Left lung (tissue), 4 donors: ENCODE measurements at regions not wholly inside any gene's neighbourhood (a gene's known extent, or its start where the extent isn't known, plus 50 kb on each side); places are given as distances from the start of the nearest gene placed in this dataset.

ENCODE experiments used
- ATAC-seq: fragments of 200-7000 bp; cut with Tn5 transposase; one replicate; pipeline ENCODE4 v1.9.1; 2020; ENCODE audit warnings: moderate library complexity
- DNase-seq, 4 donors: peaks; one replicate each; pipeline ENCODE4 v3.0.0-alpha.2; 2013 to 2020
- H3K27ac ChIP-seq, 2 donors: fragments of 200-600 bp; sonication (generic) in 1 of 2; one replicate each; pipeline versions ENCODE4 v1.5.0 to v1.8.0; 2020 to 2021
- H3K27me3 ChIP-seq, 2 donors: fragments of 200-600 bp; sonication (generic) in 1 of 2; one replicate each; pipeline versions ENCODE4 v1.5.0 to v1.8.0; 2020 to 2021
- H3K36me3 ChIP-seq, 2 donors: fragments of 200-600 bp; sonication (generic) in 1 of 2; one replicate each; pipeline versions ENCODE4 v1.5.0 to v1.8.0; 2020 to 2021
- H3K4me1 ChIP-seq, 2 donors: fragments of 200-600 bp; one replicate each; pipeline ENCODE4 v1.8.0; 2021
- H3K4me3 ChIP-seq, 2 donors: fragments of 200-600 bp; sonication (generic) in 1 of 2; one replicate each; pipeline versions ENCODE4 v1.5.0 to v1.8.0; 2020 to 2021; ENCODE audit warnings: mild to moderate bottlenecking in 1 of 2
- H3K9me3 ChIP-seq, 2 donors: fragments of 200-600 bp; sonication (generic) in 1 of 2; one replicate each; pipeline versions ENCODE4 v1.5.0 to v1.8.0; 2020 to 2021
- intact Hi-C, 2 donors: fragments of 100-400 bp; cut with DNase I; formaldehyde crosslinking; loops; one replicate each; pipeline versions ENCODE4 v1.11.2 to v1.14.2; 2022
- TF ChIP-seq, protein P1 (sequence below), 2 donors: fragments of 200-600 bp; sonication (generic) in 1 of 2; IDR thresholded peaks; one replicate each; pipeline versions ENCODE4 v1.5.0 to v1.8.0; 2021; ENCODE audit warnings: antibody characterized with exemption in 2 of 2
- donor health status: DM: no; HTN: yes; CAD: no.
- donor health status: DM: no; HTN: no; CAD: no.

DNA sequence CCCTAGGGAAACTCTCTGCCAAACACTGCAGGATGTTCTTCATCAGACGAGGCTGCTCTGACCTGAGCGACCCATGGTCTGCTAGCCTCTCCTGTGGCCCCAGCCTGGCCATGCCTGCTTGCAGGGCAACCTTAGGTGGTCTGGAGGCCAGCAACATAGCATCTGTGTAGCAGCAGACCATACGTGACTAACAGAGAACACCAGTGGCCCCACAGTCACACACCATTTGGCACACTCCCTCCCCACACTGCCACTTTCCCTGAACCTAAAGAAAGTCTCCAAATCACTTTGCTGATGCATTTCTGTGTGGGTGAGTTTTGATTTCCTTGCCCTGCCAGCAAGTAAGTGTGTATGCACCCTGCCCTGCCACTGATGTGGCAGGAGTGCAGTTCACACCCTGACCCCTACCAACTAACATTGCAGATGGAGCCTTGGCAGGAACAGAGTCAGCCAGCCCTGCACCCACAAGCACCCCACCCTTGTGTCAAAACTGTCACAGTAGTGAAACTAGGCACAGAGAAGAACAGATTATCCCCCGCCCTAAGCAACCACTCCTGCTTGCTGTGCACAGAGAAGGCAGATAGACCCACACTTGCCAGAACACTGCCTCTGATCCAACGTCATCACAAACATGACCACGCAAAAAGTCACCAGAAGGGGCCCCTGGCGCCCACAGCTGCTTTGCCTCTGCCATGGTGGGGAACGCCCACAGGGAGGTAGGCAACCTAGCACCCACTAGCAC, 249.1 kb downstream of the SPIN4 start:
- Histone ChIP-seq H3K9me3 (no peaks in the 10 kb centered on the region), H3K4me3 (no peak overlapping the region), H3K4me1 (no peaks in the 10 kb centered on the region), H3K27me3 (no peaks in the 10 kb centered on the region), H3K36me3 (no peaks in the 10 kb centered on the region), H3K27ac (no peak overlapping the region)
- ATAC-seq: no peak
- TF ChIP-seq, protein P1, sequence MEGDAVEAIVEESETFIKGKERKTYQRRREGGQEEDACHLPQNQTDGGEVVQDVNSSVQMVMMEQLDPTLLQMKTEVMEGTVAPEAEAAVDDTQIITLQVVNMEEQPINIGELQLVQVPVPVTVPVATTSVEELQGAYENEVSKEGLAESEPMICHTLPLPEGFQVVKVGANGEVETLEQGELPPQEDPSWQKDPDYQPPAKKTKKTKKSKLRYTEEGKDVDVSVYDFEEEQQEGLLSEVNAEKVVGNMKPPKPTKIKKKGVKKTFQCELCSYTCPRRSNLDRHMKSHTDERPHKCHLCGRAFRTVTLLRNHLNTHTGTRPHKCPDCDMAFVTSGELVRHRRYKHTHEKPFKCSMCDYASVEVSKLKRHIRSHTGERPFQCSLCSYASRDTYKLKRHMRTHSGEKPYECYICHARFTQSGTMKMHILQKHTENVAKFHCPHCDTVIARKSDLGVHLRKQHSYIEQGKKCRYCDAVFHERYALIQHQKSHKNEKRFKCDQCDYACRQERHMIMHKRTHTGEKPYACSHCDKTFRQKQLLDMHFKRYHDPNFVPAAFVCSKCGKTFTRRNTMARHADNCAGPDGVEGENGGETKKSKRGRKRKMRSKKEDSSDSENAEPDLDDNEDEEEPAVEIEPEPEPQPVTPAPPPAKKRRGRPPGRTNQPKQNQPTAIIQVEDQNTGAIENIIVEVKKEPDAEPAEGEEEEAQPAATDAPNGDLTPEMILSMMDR (IDR thresholded peaks at IDR 0.05): no peak
- intact Hi-C loops: no loop called here
- DNase-seq: no peak

DNA sequence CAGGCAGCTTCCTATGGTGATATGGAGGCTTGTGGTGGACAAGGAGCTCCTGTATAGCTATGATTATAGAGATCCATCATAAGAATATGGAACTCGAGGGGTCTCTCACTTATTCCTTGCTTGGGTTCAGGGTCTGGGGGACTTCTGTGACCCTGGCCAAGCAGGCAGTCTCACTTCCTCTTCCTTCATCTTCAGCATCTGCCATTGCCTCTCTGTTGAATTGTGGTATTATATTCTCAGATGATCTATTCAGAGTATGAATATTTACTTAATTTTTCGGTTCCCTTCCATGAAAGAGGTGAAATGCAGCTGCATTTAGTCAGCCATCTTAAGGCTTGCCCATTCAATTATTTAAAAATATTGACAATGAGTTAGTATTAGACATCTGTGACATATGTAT, 292.9 kb downstream of the SPIN4 start:
- no peak overlapping the region for H3K4me3 ChIP-seq
- no peaks in the 10 kb centered on the region for H3K4me1 ChIP-seq
- intact Hi-C loops: no loop called here
- H3K36me3 ChIP-seq: no peaks in the 10 kb centered on the region
- H3K27me3 ChIP-seq: no peaks in the 10 kb centered on the region
- no peak for ATAC-seq
- H3K9me3 ChIP-seq: no peaks in the 10 kb centered on the region
- H3K27ac ChIP-seq: no peak overlapping the region
- no peak for DNase-seq
- TF ChIP-seq, protein P1 (IDR thresholded peaks at IDR 0.05): no peak

GRCh38 chrX:63050225-63050624, 300.9 kb downstream of the SPIN4 start:
- DNase-seq (no peak), ATAC-seq (no peak)
- Histone ChIP-seq H3K27me3 (peaks cover 0 to 5% of the 10 kb centered on the region in 2 donors), H3K4me1 (no peaks in the 10 kb centered on the region), H3K27ac (no peak overlapping the region), H3K4me3 (no peak overlapping the region), H3K9me3 (no peaks in the 10 kb centered on the region), H3K36me3 (no peaks in the 10 kb centered on the region)
- intact Hi-C loops: no loop called here
- TF ChIP-seq, protein P1 (IDR thresholded peaks at IDR 0.05): no peak

- intact Hi-C loops: no loop called here
- Histone ChIP-seq H3K27ac (no peak overlapping the region), H3K4me3 (no peak overlapping the region), H3K36me3 (no peaks in the 10 kb centered on the region), H3K27me3 (no peaks in the 10 kb centered on the region), H3K9me3 (peaks cover 0 to 5% of the 10 kb centered on the region in 2 donors), H3K4me1 (no peaks in the 10 kb centered on the region)
- no peak for ATAC-seq
- TF ChIP-seq, protein P1 (IDR thresholded peaks at IDR 0.05): no peak
- no peak for DNase-seq
Observed at GRCh38 chrX:63032811-63033210, 318.3 kb downstream of the SPIN4 start.

DNA sequence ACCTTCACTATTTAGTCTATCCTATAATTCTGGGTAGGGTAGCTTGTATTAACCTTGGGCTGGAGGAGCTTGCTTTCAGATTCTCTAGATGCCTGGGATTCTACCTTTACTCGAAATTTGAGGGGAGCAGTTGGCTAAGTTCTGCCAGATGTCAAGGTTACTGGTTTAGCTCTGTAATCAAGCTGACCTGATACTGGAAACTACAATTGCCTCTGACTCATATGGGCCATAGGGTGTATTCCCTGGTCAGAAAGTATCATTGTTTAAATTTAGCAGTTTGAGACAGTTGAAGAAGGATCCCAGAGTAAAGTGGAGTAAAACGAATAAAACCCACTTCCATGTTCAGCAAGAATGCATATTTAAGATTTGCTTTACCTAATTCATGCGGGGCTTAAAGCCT, 337.6 kb downstream of the SPIN4 start:
- Histone ChIP-seq H3K27me3 (no peaks in the 10 kb centered on the region), H3K9me3 (peaks cover 0 to 10% of the 10 kb centered on the region in 2 donors), H3K4me3 (no peak overlapping the region), H3K4me1 (no peaks in the 10 kb centered on the region), H3K36me3 (no peaks in the 10 kb centered on the region), H3K27ac (no peak overlapping the region)
- no peak for ATAC-seq
- no peak for DNase-seq
- TF ChIP-seq, protein P1 (IDR thresholded peaks at IDR 0.05): no peak
- intact Hi-C loops: no loop called here
